Activated CD4-positive, alpha-beta T cell treated with anti-CD3 and anti-CD28 coated beads, Interleukin-2, amount 10 ng/mL, durations not matched to agents 7 days and 5 days (primary cell): ENCODE measurements at regions not wholly inside any gene's neighbourhood (a gene's known extent, or its start where the extent isn't known, plus 50 kb on each side); places are given as distances from the start of the nearest gene placed in this dataset.
"Not testable (repeated sequence)": the region's sequence is repeated elsewhere in the genome, so short reads cannot be mapped to it uniquely, and the experiment has no call there.

Experiments used
- CTCF ChIA-PET: fragments of 350-600 bp; sonication (Branson Sonifier 250); formaldehyde crosslinking; loops from one replicate; lab custom pipeline; 2021; ENCODE audit warnings: antibody characterized with exemption; lab: Charles Lee
- POLR2A ChIA-PET: fragments of 350-600 bp; sonication (Branson Sonifier 250); formaldehyde crosslinking; loops from one replicate; lab custom pipeline; 2021; ENCODE audit warnings: antibody characterized with exemption; lab: Charles Lee
- DNase-seq: peaks from one replicate; pipeline ENCODE4 v3.0.0-alpha.2; 2020
- H3K27ac Mint-ChIP-seq: one replicate; pipeline ENCODE4 v1.8.0; 2021; ENCODE audit warnings: mild to moderate bottlenecking, moderate library complexity, mixed read lengths
- H3K27me3 Mint-ChIP-seq: one replicate; pipeline ENCODE4 v1.8.0; 2021; ENCODE audit warnings: mixed read lengths
- H3K36me3 Mint-ChIP-seq: one replicate; pipeline ENCODE4 v1.8.0; 2021; ENCODE audit warnings: low read depth, mixed read lengths
- H3K4me1 Mint-ChIP-seq: one replicate; pipeline ENCODE4 v1.8.0; 2021; ENCODE audit warnings: mixed read lengths
- H3K4me3 Mint-ChIP-seq: one replicate; pipeline ENCODE4 v1.8.0; 2021; ENCODE audit warnings: mild to moderate bottlenecking, moderate library complexity, mixed read lengths
- H3K9me3 Mint-ChIP-seq: one replicate; pipeline ENCODE4 v1.8.0; 2021; ENCODE audit warnings: mixed read lengths

- CTCF ChIA-PET: interaction anchor here (0.6 kb wide), 2 partner anchors 689 to 1599 kb away, joined by 3 to 6 read pairs; no protein-coding TSS in a partner anchor
- Mint-ChIP-seq H3K27ac (no peak overlapping the region), H3K36me3 (no peaks in the 10 kb centered on the region)
Observed at GRCh38 chr13:37486171-37486681, 112.3 kb downstream of the POSTN start.

GRCh38 chr13:37485756-37486155 is 112.8 kb downstream of the POSTN start:
- H3K27ac Mint-ChIP-seq: no peak overlapping the region
- peaks cover 3% of the 10 kb centered on the region for H3K9me3 Mint-ChIP-seq
- POLR2A ChIA-PET: no interaction called here
- CTCF ChIA-PET: no interaction called here
- no peak overlapping the region for H3K4me3 Mint-ChIP-seq
- H3K27me3 Mint-ChIP-seq: no peaks in the 10 kb centered on the region
- H3K4me1 Mint-ChIP-seq: no peaks in the 10 kb centered on the region
- H3K36me3 Mint-ChIP-seq: no peaks in the 10 kb centered on the region
- DNase-seq: no peak

More at GRCh38 chr13:37486171-37486681, 112.3 kb downstream of the POSTN start:
- no peak for DNase-seq
- POLR2A ChIA-PET: no interaction called here
- H3K4me1 Mint-ChIP-seq: no peaks in the 10 kb centered on the region
- H3K4me3 Mint-ChIP-seq: no peak overlapping the region
- H3K27me3 Mint-ChIP-seq: no peaks in the 10 kb centered on the region
- peaks cover 3% of the 10 kb centered on the region for H3K9me3 Mint-ChIP-seq

GRCh38 chr13:37484056-37484455 is 114.5 kb downstream of the POSTN start:
- no peaks in the 10 kb centered on the region for H3K27me3 Mint-ChIP-seq
- POLR2A ChIA-PET: no interaction called here
- H3K4me1 Mint-ChIP-seq: no peaks in the 10 kb centered on the region
- H3K9me3 Mint-ChIP-seq: peaks cover 3% of the 10 kb centered on the region
- no peak overlapping the region for H3K4me3 Mint-ChIP-seq
- CTCF ChIA-PET: interaction anchor here (0.7 kb wide), 1 partner anchor 28 kb away, joined by 4 read pairs; no protein-coding TSS in a partner anchor
- DNase-seq: no peak
- no peaks in the 10 kb centered on the region for H3K36me3 Mint-ChIP-seq
- no peak overlapping the region for H3K27ac Mint-ChIP-seq

GRCh38 chr13:37482331-37482730 is 116.2 kb downstream of the POSTN start:
- H3K27ac Mint-ChIP-seq: no peak overlapping the region

GRCh38 chr13:37481885-37482227 is 116.7 kb downstream of the POSTN start:
- Mint-ChIP-seq H3K36me3 (no peaks in the 10 kb centered on the region), H3K4me1 (no peaks in the 10 kb centered on the region), H3K27ac (no peak overlapping the region), H3K9me3 (peaks cover 3% of the 10 kb centered on the region), H3K27me3 (no peaks in the 10 kb centered on the region), H3K4me3 (no peak overlapping the region)
- no peak for DNase-seq
- CTCF ChIA-PET: no interaction called here
- POLR2A ChIA-PET: no interaction called here

More at GRCh38 chr13:37482331-37482730, 116.2 kb downstream of the POSTN start:
- no peaks in the 10 kb centered on the region for H3K27me3 Mint-ChIP-seq
- H3K4me3 Mint-ChIP-seq: no peak overlapping the region
- H3K4me1 Mint-ChIP-seq: no peaks in the 10 kb centered on the region
- CTCF ChIA-PET: no interaction called here
- no peak for DNase-seq
- peaks cover 3% of the 10 kb centered on the region for H3K9me3 Mint-ChIP-seq
- POLR2A ChIA-PET: no interaction called here
- H3K36me3 Mint-ChIP-seq: no peaks in the 10 kb centered on the region

DNA sequence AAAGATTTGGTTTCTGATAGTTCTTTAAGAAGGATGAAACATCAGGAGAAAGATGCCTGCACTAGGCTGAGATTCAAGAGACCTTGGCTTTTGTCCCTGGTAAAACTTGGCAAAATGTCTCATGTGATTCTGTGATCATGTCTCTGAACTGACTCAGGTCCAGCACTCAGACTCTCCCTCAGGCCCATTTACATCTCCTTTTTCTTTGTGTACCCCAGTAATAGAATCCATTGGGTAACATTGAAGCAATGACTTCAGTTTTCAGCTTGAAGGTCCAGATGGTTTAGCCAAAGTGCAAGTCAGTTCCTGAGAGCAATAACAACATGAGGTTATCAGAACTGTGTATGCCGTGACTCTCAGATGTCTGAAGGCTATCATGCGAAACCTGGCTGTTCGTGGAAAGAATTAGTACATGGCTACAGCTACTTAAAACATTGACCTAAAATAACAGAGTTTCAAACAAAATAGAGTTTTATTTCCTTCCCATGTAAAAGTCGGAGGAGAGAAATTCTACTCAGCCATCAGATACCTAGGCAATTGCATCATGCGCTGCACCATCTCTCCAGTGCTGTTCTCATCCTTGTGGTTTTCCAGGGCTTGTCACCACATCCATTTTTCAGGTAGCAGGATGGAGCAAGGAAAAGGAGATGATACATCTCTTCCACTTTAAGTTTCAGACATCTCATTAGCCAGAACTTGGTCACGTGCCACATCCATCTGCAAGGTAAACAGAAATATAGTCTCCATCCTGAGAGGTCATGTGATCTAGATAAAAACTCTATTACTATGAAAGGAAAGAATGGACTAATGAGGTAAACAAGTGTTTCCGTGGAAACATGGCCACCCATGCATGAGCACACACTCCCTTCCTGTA is 117.3 kb downstream of the POSTN start:
- POLR2A ChIA-PET: no interaction called here
- Mint-ChIP-seq H3K27me3 (no peaks in the 10 kb centered on the region), H3K9me3 (peaks cover 3% of the 10 kb centered on the region), H3K27ac (no peak overlapping the region), H3K4me1 (no peaks in the 10 kb centered on the region), H3K36me3 (no peaks in the 10 kb centered on the region), H3K4me3 (no peak overlapping the region)
- CTCF ChIA-PET: no interaction called here
- no peak for DNase-seq

DNA sequence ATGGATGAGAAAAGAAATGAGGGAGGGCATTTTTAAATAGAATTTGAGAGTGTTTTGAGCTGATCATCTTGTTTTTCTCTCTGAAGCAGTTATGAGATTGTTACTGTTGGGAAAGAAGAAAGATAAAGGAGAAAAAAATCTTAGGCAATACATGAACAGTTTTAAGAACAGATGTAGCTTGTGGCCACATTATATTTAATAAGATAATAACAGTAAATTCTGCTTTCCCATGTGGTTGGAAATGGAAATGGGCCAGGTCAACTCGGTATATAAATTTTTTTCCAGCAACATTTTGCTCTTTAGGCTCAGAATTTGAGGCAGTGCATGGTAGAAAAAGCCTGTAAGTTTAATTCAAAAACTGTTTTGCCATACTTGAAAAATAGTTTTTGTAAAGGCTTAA is 118.7 kb downstream of the POSTN start:
- Mint-ChIP-seq H3K4me3 (no peak overlapping the region), H3K36me3 (no peaks in the 10 kb centered on the region)
- CTCF ChIA-PET: no interaction called here

DNA sequence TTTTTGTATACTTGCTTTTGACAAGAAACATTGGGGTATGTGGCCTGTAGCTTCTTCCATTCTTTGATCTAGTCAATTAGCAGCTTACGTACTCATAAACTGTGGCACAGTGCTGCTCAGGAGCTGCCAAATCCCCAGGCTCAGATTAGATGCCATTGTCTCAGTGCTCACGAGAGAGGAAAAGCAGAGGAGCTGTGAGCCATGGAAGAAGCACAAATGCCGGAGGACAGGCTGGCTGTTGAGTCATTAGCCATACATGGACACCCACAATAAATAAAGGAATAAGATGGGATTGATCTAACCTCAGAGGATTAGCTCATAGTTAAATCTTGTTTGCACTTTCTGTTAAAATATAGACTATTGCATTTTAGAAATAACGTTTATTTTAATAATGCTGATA is 121.7 kb downstream of the POSTN start:
- ChIA-PET CTCF (no interaction called here), POLR2A (no interaction called here)
- no peak for DNase-seq
- Mint-ChIP-seq H3K27me3 (no peaks in the 10 kb centered on the region), H3K9me3 (peaks cover 9% of the 10 kb centered on the region), H3K4me1 (no peaks in the 10 kb centered on the region), H3K27ac (no peak overlapping the region), H3K4me3 (no peak overlapping the region), H3K36me3 (no peaks in the 10 kb centered on the region)

More for the DNA sequence above, 118.7 kb downstream of the POSTN start:
- no peaks in the 10 kb centered on the region for H3K27me3 Mint-ChIP-seq
- POLR2A ChIA-PET: no interaction called here
- H3K4me1 Mint-ChIP-seq: no peaks in the 10 kb centered on the region
- H3K27ac Mint-ChIP-seq: no peak overlapping the region
- no peak for DNase-seq
- peaks cover 3% of the 10 kb centered on the region for H3K9me3 Mint-ChIP-seq

DNA sequence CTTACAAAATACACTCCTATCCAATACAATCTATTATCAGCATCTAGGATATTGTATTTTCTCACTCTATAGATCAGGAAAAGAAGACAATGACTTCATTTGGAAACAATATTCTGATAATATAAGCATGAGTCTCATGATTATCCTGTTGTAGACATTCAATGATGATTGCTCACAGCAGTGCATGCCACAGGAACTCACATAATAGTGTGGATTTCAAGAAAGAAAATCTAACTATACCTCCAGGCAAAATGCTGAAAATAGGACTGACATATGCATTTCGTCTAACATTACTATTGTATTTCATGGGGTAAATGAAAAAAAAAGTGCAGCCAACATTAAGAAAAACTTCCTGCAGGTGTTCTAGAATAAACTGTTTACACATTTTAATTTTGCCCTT is 122.6 kb downstream of the POSTN start:
- Mint-ChIP-seq H3K27ac (no peak overlapping the region), H3K4me1 (no peaks in the 10 kb centered on the region), H3K36me3 (no peaks in the 10 kb centered on the region), H3K27me3 (no peaks in the 10 kb centered on the region), H3K9me3 (peaks cover 7% of the 10 kb centered on the region), H3K4me3 (no peak overlapping the region)
- ChIA-PET POLR2A (no interaction called here), CTCF (no interaction called here)
- no peak for DNase-seq

DNA sequence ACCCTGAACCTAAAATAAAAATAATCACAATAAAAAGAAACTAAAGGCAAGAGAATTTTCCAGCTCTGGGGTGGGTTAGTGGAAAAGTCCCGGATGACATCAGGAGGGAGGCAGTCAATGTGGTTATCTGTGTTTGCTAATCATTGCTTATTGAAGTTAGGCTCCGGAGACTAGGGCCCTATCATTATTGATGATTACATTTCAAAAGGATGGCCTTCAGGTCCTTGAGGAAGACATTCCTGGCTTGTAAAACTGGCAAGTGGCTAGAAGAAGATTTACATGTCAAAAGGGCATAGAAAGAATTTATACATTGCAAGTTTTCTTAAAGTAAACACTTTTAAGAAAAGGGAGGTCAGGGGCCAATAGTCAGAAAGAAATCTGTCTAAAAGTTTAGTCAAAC is 123.4 kb downstream of the POSTN start:
- peaks cover 7% of the 10 kb centered on the region for H3K9me3 Mint-ChIP-seq
- ChIA-PET POLR2A (no interaction called here), CTCF (no interaction called here)
- no peak overlapping the region for H3K4me3 Mint-ChIP-seq
- H3K36me3 Mint-ChIP-seq: no peaks in the 10 kb centered on the region
- no peaks in the 10 kb centered on the region for H3K27me3 Mint-ChIP-seq
- H3K4me1 Mint-ChIP-seq: no peaks in the 10 kb centered on the region
- H3K27ac Mint-ChIP-seq: no peak overlapping the region
- no peak for DNase-seq

DNA sequence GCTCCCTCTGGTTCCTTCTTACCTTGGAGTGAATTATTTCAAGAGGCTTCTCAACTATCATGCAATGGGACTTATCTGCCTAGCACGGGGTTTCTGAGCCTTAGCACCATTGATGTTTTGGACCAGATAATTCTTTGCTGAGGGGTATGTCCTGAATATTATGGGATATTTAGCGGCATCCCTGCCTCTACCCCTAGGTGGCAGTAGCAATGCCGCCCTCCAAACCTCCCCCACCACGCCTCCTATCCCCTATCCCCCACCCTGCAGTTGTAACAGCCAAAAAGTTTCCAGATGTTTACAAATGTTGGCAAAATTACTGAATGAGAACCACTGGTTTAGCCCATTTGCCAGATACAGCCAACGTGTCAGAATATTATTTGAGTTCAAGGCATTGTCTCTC is 125.5 kb downstream of the POSTN start:
- H3K27me3 Mint-ChIP-seq: no peaks in the 10 kb centered on the region
- peaks cover 7% of the 10 kb centered on the region for H3K9me3 Mint-ChIP-seq
- POLR2A ChIA-PET: no interaction called here
- CTCF ChIA-PET: no interaction called here
- H3K4me3 Mint-ChIP-seq: no peak overlapping the region
- no peaks in the 10 kb centered on the region for H3K4me1 Mint-ChIP-seq
- no peak for DNase-seq
- no peaks in the 10 kb centered on the region for H3K36me3 Mint-ChIP-seq
- no peak overlapping the region for H3K27ac Mint-ChIP-seq

DNA sequence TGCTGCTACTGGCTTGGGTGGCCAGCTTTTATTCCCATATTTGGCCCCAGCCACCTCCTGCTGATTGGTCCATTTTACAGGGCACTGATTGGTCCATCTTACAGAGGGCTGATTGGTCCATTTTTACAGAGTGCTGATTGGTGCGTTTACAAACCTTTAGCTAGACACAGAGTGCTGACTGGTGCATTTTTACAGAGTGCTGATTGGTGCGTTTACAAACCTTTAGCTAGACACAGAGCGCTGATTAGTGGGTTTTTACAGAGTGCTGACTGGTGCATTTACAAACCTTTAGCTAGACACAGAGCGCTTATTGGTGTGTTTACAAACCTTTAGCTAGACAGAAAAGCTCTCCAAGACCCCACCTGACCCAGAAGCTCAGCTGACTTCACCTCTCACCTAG is 126.3 kb downstream of the POSTN start:
- DNase-seq, H3K36me3 Mint-ChIP-seq, H3K27me3 Mint-ChIP-seq, H3K4me3 Mint-ChIP-seq, H3K27ac Mint-ChIP-seq, H3K9me3 Mint-ChIP-seq, POLR2A ChIA-PET, H3K4me1 Mint-ChIP-seq: not testable (repeated sequence)
- CTCF ChIA-PET: interaction anchor here (0.7 kb wide), 1 partner anchor 22 kb away, joined by 3 read pairs; no protein-coding TSS in a partner anchor

GRCh38 chr13:37460166-37460565 is 138.4 kb downstream of the POSTN start:
- no peak overlapping the region for H3K27ac Mint-ChIP-seq
- no peak for DNase-seq
- no peak overlapping the region for H3K4me3 Mint-ChIP-seq
- H3K36me3 Mint-ChIP-seq: no peaks in the 10 kb centered on the region
- H3K9me3 Mint-ChIP-seq: peaks cover 2% of the 10 kb centered on the region
- H3K27me3 Mint-ChIP-seq: no peaks in the 10 kb centered on the region
- POLR2A ChIA-PET: no interaction called here
- CTCF ChIA-PET: no interaction called here
- H3K4me1 Mint-ChIP-seq: no peaks in the 10 kb centered on the region
